D721Med (cell line): ENCODE measurements at regions not wholly inside any gene's neighbourhood (a gene's known extent, or its start where the extent isn't known, plus 50 kb on each side); places are given as distances from the start of the nearest gene placed in this dataset.

Experiments
- DNase-seq: peaks from one replicate; pipeline ENCODE4 v3.0.0; 2011; ENCODE audit warnings: low spot score; ENCODE audit not compliant: insufficient read length
- FAIRE-seq: peaks from 2 replicates; lab custom pipeline; 2011; peaks lifted over from hg19 to GRCh38; lab: Jason Lieb, UNC
- CTCF ChIP-seq: IDR thresholded peaks from 2 replicates; pipeline ENCODE4 v1.5.1; 2012; ENCODE audit warnings: mild to moderate bottlenecking, control low read depth; ENCODE audit not compliant: insufficient read depth; ENCODE audit errors: missing control alignments

DNA sequence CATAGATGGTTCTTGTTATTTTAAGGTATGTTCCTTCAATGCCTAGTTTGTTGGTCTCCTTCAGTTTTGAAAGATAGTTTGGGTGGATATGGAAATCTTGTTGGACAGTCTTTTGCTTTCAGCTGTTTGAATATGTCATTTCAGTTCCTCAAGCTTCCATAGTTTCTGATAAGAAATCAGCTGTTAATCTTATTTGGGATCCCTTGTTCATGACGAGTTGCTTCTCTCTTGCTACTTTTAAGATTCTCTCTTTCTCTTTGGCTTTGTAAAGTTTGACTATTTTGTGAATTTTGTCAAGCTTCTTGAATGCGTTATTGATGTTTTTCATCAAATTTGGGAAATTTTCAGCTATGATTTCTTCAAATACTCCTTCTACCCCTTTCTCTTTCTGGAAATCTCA lies 129.5 kb downstream of the GNL3L start:
- no peak for FAIRE-seq
- no peak for DNase-seq
- TF ChIP-seq CTCF: no peak

GRCh38 chrX:54675762-54676161 lies 122.3 kb downstream of the ITIH6 start:
- DNase-seq (no peak), FAIRE-seq (no peak)
- no peak for TF ChIP-seq CTCF

DNA sequence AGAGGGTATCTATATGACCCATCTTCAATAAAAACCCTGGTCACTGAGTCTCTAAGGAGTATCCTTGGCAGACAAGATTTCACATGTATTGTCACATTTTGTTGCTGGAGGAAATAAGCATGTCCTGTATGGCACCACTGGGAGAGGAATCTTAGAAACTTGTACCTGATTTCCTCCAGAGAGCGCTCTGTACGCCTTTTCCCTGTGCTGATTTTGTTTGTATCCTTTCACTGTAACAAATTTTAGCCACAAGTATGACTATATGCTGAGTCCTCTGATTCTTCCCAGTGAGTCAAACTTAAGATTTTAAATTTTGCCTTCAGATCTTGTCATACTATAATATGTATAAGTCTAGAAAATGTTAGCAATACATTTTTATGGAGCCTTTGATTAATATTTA lies 102.8 kb downstream of the ITIH6 start:
- peak; percentile 1 for TF ChIP-seq CTCF
- no peak for DNase-seq
- FAIRE-seq: no peak

- DNase-seq (no peak), FAIRE-seq (no peak)
- no peak for TF ChIP-seq CTCF
Measured at GRCh38 chrX:54695816-54696487, 102.1 kb downstream of the ITIH6 start.
